HG02678 (cell line): ENCODE measurements at regions not wholly inside any gene's neighbourhood (a gene's known extent, or its start where the extent isn't known, plus 50 kb on each side); places are given as distances from the start of the nearest gene placed in this dataset.
A peak's percentile ranks its signal among the peaks of the same experiment; 100 is the strongest.
"Not testable (repeated sequence)": the region's sequence is repeated elsewhere in the genome, so short reads cannot be mapped to it uniquely, and the experiment has no call there.

Source experiments
- ATAC-seq: cut with Tn5 transposase; IDR thresholded peaks from one replicate; pipeline ENCODE4 v1.9.1; 2021; ENCODE audit warnings: mild to moderate bottlenecking, moderate library complexity; ENCODE audit not compliant: unreplicated experiment

GRCh38 chr1:120658622-120659021 lies 65.1 kb upstream of the NBPF26 start:
- ATAC-seq, result not testable (repeated sequence)

GRCh38 chr1:120659133-120659532 lies 64.6 kb upstream of the NBPF26 start:
- not testable (repeated sequence) for ATAC-seq

- not testable (repeated sequence) for ATAC-seq
These were observed 59.1 kb upstream of the NBPF26 start for GRCh38 chr1:120664376-120665249.

- peak; percentile 57 for ATAC-seq
These were observed 58.5 kb upstream of the NBPF26 start for GRCh38 chr1:120665250-120665577.

GRCh38 chr1:120668187-120668586 lies 55.6 kb upstream of the NBPF26 start:
- ATAC-seq, result not testable (repeated sequence)
